ENCODE measurements at regions not wholly inside any gene's neighbourhood (a gene's known extent, or its start where the extent isn't known, plus 50 kb on each side); places are given as distances from the start of the nearest gene placed in this dataset.

DNA sequence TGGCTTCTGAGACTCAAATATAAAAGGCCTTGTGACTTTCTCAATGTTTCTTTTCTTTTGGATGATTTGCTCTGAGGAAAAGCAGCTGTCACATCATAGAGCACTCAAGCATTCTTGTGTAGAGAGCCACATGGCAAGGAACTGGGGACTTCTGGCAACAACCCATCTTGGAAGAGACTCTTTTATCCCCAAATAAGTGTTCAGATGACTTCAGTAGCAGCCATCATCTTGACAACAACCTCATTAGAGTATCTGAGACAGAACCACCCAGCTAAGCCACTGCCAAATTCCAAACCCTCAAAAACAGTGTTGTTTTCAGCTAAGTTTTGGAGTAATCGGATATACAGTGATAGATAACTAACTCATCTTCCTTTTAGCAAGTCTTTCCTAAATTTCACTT lies 1431.7 kb upstream of the IGFBP7 start:
- no peaks in the 10 kb centered on the region for H3K36me3 ChIP-seq
- no peak for DNase-seq
- no peaks in the 10 kb centered on the region for H3K27me3 ChIP-seq
- H3K4me1 ChIP-seq = no peaks in the 10 kb centered on the region
- H3K4me3 ChIP-seq = no peak overlapping the region
- TF ChIP-seq CTCF (IDR thresholded peaks at IDR 0.05) = no peak
- TF ChIP-seq EP300 (IDR thresholded peaks at IDR 0.05) = no peak
- no peak for TF ChIP-seq POLR2AphosphoS5 (IDR thresholded peaks at IDR 0.05)
- TF ChIP-seq POLR2A (IDR thresholded peaks at IDR 0.05) = no peak
- no peak for ATAC-seq (ENCODE audit: low FRiP score in 2 of 2)
- WGBS, 2 donors = 62 to 84% methylated on average over 1 of the region's 1 CpG
- no peaks in the 10 kb centered on the region for H3K9me3 ChIP-seq
- H3K27ac ChIP-seq = no peak overlapping the region

GRCh38 chr4:58522765-58523382 lies 1412.7 kb upstream of the IGFBP7 start:
- no peaks in the 10 kb centered on the region for H3K4me1 ChIP-seq
- H3K9me3 ChIP-seq = no peaks in the 10 kb centered on the region
- DNase-seq (no peak), ATAC-seq (ENCODE audit: low FRiP score in 2 of 2) (no peak)
- no peaks in the 10 kb centered on the region for H3K36me3 ChIP-seq
- WGBS, 2 donors = 56 to 59% methylated on average over 2 of the region's 2 CpGs
- no peaks in the 10 kb centered on the region for H3K27me3 ChIP-seq
- TF ChIP-seq POLR2A (IDR thresholded peaks at IDR 0.05) = no peak
- no peak overlapping the region for H3K27ac ChIP-seq
- no peak overlapping the region for H3K4me3 ChIP-seq

GRCh38 chr4:58515226-58515625 lies 1405.0 kb upstream of the IGFBP7 start:
- no peaks in the 10 kb centered on the region for H3K27me3 ChIP-seq
- no peaks in the 10 kb centered on the region for H3K9me3 ChIP-seq
- no peaks in the 10 kb centered on the region for H3K36me3 ChIP-seq
- H3K4me3 ChIP-seq = no peak overlapping the region
- peaks cover 0 to 4% (median 0%) of the 10 kb centered on the region in 4 donors for H3K4me1 ChIP-seq
- ATAC-seq (ENCODE audit: low FRiP score in 2 of 2) (no peak), DNase-seq (no peak)
- no peak overlapping the region for H3K27ac ChIP-seq
- WGBS, 2 donors = 43 to 66% methylated on average over 1 of the region's 1 CpG
- TF ChIP-seq CTCF (IDR thresholded peaks at IDR 0.05) (no peak), POLR2A (IDR thresholded peaks at IDR 0.05) (no peak), POLR2AphosphoS5 (IDR thresholded peaks at IDR 0.05) (no peak), EP300 (IDR thresholded peaks at IDR 0.05) (no peak)

DNA sequence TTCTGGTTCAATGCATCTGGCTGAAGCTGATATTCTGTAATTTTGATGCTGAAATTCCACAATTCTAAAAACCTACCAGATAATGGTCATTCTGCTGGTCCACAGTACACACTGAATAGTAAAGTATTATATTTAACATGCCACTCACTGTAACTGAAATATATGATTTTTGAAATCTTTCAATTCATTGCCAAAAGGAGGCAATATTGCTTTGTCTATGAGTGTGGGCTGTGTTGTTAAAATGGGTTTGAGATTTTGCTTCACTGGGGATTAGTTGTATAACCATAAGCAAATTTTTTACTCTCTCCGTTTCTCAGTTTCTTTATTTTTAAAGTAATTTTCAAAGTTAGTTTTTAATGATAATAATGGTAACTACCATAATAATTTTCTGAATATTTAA lies 1404.1 kb upstream of the IGFBP7 start:
- Histone ChIP-seq H3K27ac (no peak overlapping the region), H3K4me3 (no peak overlapping the region), H3K9me3 (no peaks in the 10 kb centered on the region), H3K27me3 (no peaks in the 10 kb centered on the region), H3K4me1 (peaks cover 0 to 4% (median 0%) of the 10 kb centered on the region in 4 donors), H3K36me3 (no peaks in the 10 kb centered on the region)
- DNase-seq (no peak), ATAC-seq (ENCODE audit: low FRiP score in 2 of 2) (no peak)
- WGBS, 2 donors = 27 to 94% methylated on average over 1 of the region's 1 CpG
- TF ChIP-seq EP300 (IDR thresholded peaks at IDR 0.05) = no peak
- TF ChIP-seq POLR2AphosphoS5 (IDR thresholded peaks at IDR 0.05) = no peak
- no peak for TF ChIP-seq POLR2A (IDR thresholded peaks at IDR 0.05)
- no peak for TF ChIP-seq CTCF (IDR thresholded peaks at IDR 0.05)

- H3K9me3 ChIP-seq = no peaks in the 10 kb centered on the region
- H3K27me3 ChIP-seq = no peaks in the 10 kb centered on the region
- no peaks in the 10 kb centered on the region for H3K36me3 ChIP-seq
- H3K27ac ChIP-seq = no peak overlapping the region
- no peak for TF ChIP-seq POLR2A (IDR thresholded peaks at IDR 0.05)
- no peak for TF ChIP-seq POLR2AphosphoS5 (IDR thresholded peaks at IDR 0.05)
- TF ChIP-seq EP300 (IDR thresholded peaks at IDR 0.05) = no peak
- TF ChIP-seq CTCF (IDR thresholded peaks at IDR 0.05) = no peak
- WGBS, 2 donors = 87% methylated on average over 2 of the region's 2 CpGs
- no peak for DNase-seq
- no peak for ATAC-seq (ENCODE audit: low FRiP score in 2 of 2)
- H3K4me1 ChIP-seq = peaks cover 0 to 4% (median 0%) of the 10 kb centered on the region in 4 donors
- H3K4me3 ChIP-seq = no peak overlapping the region
These were observed 1400.5 kb upstream of the IGFBP7 start for GRCh38 chr4:58510652-58511051.
